ENCODE measurements at regions not wholly inside any gene's neighbourhood (a gene's known extent, or its start where the extent isn't known, plus 50 kb on each side); places are given as distances from the start of the nearest gene placed in this dataset.
"Not testable (repeated sequence)": the region's sequence is repeated elsewhere in the genome, so short reads cannot be mapped to it uniquely, and the experiment has no call there.

GRCh38 chr14:97065305-97066067 is 268.3 kb downstream of the VRK1 start:
- no peak for DNase-seq (ENCODE audit: extremely low read depth in 1 of 11, low read depth in 9 of 11, low spot score in 4 of 11)

DNA sequence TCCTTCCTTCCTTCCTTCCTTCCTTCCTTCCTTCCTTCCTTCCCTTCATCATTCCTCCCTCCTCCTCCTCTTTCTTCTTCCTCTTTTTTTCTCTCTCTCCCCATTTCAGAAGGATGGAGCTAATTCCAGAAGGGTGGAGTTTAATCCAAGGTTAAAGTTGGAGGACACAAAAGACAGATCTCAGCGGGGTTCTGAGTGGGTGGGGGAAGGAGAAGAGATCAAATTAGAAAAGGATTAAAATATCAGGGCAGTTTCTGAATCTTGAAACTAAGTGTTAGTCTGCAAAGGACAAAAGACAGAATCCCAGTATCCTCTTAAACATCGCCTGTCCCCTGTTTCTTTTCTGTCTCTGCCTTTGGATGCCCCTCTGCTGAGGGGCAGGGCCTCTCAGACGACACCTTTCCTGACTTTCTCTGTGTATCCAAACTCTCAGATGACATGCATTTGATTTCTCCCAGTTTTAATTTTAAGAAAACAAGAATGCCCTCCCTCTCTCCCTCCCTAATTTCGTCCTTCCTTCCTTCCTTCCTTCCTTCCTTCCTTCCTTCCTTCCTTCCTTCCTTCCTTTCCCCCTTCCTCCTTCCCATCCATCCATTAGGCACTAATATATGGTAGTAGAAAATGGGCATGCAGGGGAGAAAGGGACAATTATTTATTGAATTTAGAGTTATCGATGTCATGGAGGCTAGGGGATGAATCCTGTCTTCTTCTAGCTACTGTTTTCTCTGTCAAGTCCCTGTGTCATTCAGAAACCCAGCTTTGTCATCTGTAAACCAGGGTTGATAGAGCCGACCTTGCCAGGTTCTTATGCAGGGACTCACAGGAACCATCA is 269.1 kb downstream of the VRK1 start:
- no peak for DNase-seq (ENCODE audit: extremely low read depth in 1 of 11, low read depth in 9 of 11, low spot score in 4 of 11)

DNA sequence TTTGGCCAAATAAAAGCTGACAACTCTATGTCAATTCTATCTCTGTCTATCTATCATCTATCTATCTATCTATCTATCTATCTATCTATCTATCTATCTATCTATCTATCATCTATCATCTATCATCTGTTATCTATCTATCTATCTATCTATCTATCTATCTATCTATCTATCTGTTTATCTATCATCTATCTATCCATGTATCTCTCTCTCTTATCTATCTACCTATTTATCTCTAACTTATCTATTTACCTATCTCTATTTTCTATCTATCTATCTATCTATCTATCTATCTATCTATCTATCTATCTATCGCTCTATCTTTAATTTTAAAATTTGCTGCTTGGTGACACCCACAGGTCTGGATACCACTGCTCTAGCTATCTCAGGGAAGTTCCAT is 271.1 kb downstream of the VRK1 start:
- not testable (repeated sequence) for DNase-seq (ENCODE audit: extremely low read depth in 1 of 11, low read depth in 9 of 11, low spot score in 4 of 11)

- no peak for DNase-seq (ENCODE audit: extremely low read depth in 1 of 11, low read depth in 9 of 11, low spot score in 4 of 11)
These were observed 273.1 kb downstream of the VRK1 start for GRCh38 chr14:97070259-97070658.

GRCh38 chr14:97071177-97071576 is 274.0 kb downstream of the VRK1 start:
- no peak for DNase-seq (ENCODE audit: extremely low read depth in 1 of 11, low read depth in 9 of 11, low spot score in 4 of 11)

DNA sequence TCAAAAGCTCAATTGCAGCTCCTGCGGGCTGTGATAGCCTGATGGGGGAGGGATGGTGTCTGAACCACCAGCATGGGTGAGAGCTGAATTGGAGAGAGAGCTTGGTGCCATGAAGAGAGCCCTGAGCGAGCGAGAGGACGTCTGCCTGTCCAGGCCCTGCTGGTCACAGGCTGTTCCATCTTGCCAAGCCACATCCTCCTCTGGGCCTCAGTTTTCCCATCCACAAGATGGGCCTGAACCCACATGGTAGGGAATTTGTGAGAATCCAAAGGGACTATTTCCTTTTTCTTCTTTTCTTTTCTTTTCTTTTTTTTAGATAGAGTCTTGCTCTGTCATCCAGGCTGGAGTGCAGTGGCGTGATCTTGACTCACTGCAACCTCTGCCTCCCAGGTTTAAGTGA is 276.4 kb downstream of the VRK1 start:
- DNase-seq (ENCODE audit: extremely low read depth in 1 of 11, low read depth in 9 of 11, low spot score in 4 of 11) = no peak

- DNase-seq (ENCODE audit: extremely low read depth in 1 of 11, low read depth in 9 of 11, low spot score in 4 of 11) = no peak
These were observed 277.3 kb downstream of the VRK1 start for GRCh38 chr14:97074456-97074855.

- DNase-seq (ENCODE audit: extremely low read depth in 1 of 11, low read depth in 9 of 11, low spot score in 4 of 11) = no peak
These were observed 277.7 kb downstream of the VRK1 start for GRCh38 chr14:97074856-97075255.

- peak in 7 of 11 donors; percentile 6 to 35 (median 19) for DNase-seq (ENCODE audit: extremely low read depth in 1 of 11, low read depth in 9 of 11, low spot score in 4 of 11)
These were observed 280.1 kb downstream of the VRK1 start for GRCh38 chr14:97077253-97077653.

- DNase-seq (ENCODE audit: extremely low read depth in 1 of 11, low read depth in 9 of 11, low spot score in 4 of 11) = no peak
These were observed 280.5 kb downstream of the VRK1 start for GRCh38 chr14:97077687-97078086.

DNA sequence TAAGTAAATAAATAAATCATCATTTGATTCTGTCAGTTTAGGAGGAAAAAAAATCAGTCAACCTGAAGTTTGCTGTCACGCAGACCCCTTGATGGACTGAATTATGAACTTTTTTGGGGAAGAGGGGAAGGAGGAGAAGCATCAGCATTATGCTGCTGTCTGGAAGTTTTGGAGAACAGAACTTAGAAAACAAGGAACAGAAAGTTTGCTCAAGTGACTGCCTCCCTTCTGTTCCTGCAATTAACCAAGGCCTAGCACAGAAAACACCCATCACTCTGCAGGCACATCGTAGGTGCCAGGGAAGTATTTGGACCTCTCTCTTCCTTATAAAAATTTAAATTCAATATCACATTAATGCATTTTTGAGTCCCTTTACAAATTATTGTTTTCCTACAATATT is 283.8 kb downstream of the VRK1 start:
- DNase-seq (ENCODE audit: extremely low read depth in 1 of 11, low read depth in 9 of 11, low spot score in 4 of 11) = no peak

DNA sequence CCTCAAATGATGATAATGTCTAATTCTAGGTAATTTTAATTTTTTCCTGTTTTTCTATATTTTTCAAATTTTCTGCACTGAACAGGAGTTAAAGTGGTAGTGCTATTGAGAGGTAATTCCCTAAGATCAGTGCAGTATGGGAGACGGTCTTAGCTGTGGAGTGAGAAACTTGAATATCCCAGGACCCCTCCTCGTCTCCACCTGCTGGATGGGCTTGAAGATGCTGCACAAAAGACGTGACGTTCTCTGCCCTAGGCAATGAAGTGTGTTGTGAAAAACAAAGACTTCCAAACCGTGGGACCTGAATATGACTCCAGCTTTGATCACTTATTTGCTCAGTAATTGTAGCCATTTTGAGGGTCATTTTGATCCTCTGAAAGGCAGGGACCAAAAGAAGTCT is 298.1 kb downstream of the VRK1 start:
- no peak for DNase-seq (ENCODE audit: extremely low read depth in 1 of 11, low read depth in 9 of 11, low spot score in 4 of 11)

GRCh38 chr14:97097296-97097695 is 300.1 kb downstream of the VRK1 start:
- no peak for DNase-seq (ENCODE audit: extremely low read depth in 1 of 11, low read depth in 9 of 11, low spot score in 4 of 11)

DNA sequence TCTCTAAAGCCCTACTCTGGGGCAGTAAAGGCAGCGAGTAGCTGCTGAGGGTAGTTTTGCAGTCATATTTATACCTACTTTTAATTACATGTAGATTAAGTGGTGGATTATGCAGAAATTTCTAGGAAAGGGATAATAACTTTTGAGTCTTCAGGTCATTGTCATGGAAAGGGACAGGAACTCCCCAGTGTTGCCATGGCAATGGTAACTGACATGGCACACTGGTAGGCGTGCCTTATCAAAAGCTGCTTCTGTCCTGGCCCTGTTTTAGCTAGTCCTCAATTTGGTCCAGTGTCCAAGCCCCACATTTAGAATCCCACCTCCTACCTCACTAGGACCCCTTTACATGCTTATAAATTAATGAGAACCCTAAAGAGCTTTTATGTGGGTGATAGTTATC is 303.1 kb downstream of the VRK1 start:
- no peak for DNase-seq (ENCODE audit: extremely low read depth in 1 of 11, low read depth in 9 of 11, low spot score in 4 of 11)

GRCh38 chr14:97101561-97101960 is 304.4 kb downstream of the VRK1 start:
- no peak for DNase-seq (ENCODE audit: extremely low read depth in 1 of 11, low read depth in 9 of 11, low spot score in 4 of 11)

- no peak for DNase-seq (ENCODE audit: extremely low read depth in 1 of 11, low read depth in 9 of 11, low spot score in 4 of 11)
These were observed 306.8 kb downstream of the VRK1 start for GRCh38 chr14:97104029-97104428.

GRCh38 chr14:97106166-97106565 is 309.0 kb downstream of the VRK1 start:
- DNase-seq (ENCODE audit: extremely low read depth in 1 of 11, low read depth in 9 of 11, low spot score in 4 of 11) = peak in 1 of 11 donors; percentile 7

GRCh38 chr14:97106609-97107008 is 309.4 kb downstream of the VRK1 start:
- DNase-seq (ENCODE audit: extremely low read depth in 1 of 11, low read depth in 9 of 11, low spot score in 4 of 11) = no peak

- no peak for DNase-seq (ENCODE audit: extremely low read depth in 1 of 11, low read depth in 9 of 11, low spot score in 4 of 11)
These were observed 309.9 kb downstream of the VRK1 start for GRCh38 chr14:97107080-97107479.

GRCh38 chr14:97107760-97108159 is 310.6 kb downstream of the VRK1 start:
- no peak for DNase-seq (ENCODE audit: extremely low read depth in 1 of 11, low read depth in 9 of 11, low spot score in 4 of 11)

- DNase-seq (ENCODE audit: extremely low read depth in 1 of 11, low read depth in 9 of 11, low spot score in 4 of 11) = no peak
These were observed 312.1 kb downstream of the VRK1 start for GRCh38 chr14:97109234-97109633.
